Activated CD8-positive, alpha-beta memory T cell treated with anti-CD3 and anti-CD28 coated beads, Interleukin-2, amount 10 ng/mL, durations not matched to agents 7 days and 5 days (primary cell): ENCODE measurements at regions not wholly inside any gene's neighbourhood (a gene's known extent, or its start where the extent isn't known, plus 50 kb on each side); places are given as distances from the start of the nearest gene placed in this dataset.

ENCODE experiments used
- ATAC-seq: fragments of 150-1000 bp; cut with Tn5 transposase; one replicate; pipeline ENCODE4 v1.10.0; 2021; ENCODE audit warnings: moderate library complexity
- CTCF ChIA-PET: fragments of 350-600 bp; sonication (Branson Sonifier 250); formaldehyde crosslinking; loops from one replicate; lab custom pipeline; 2021; ENCODE audit warnings: antibody characterized with exemption; lab: Charles Lee
- DNase-seq: peaks from one replicate; pipeline ENCODE4 v3.0.0-alpha.2; 2020
- H3K27ac Mint-ChIP-seq: one replicate; pipeline ENCODE4 v1.8.0; 2021; ENCODE audit warnings: mild to moderate bottlenecking, mixed read lengths
- H3K27me3 Mint-ChIP-seq: one replicate; pipeline ENCODE4 v1.8.0; 2021; ENCODE audit warnings: mixed read lengths
- H3K36me3 Mint-ChIP-seq: one replicate; pipeline ENCODE4 v1.8.0; 2021; ENCODE audit warnings: mild to moderate bottlenecking, mixed read lengths
- H3K4me1 Mint-ChIP-seq: one replicate; pipeline ENCODE4 v1.8.0; 2021; ENCODE audit warnings: mixed read lengths
- H3K4me3 Mint-ChIP-seq: one replicate; pipeline ENCODE4 v1.8.0; 2021; ENCODE audit warnings: mild to moderate bottlenecking, moderate library complexity, mixed read lengths
- H3K9me3 Mint-ChIP-seq: one replicate; pipeline ENCODE4 v1.8.0; 2022; ENCODE audit warnings: low read depth, mixed read lengths

GRCh38 chr3:87046241-87046640, 55.3 kb upstream of the VGLL3 start:
- no peak for DNase-seq
- H3K4me3 Mint-ChIP-seq, result no peak overlapping the region
- H3K36me3 Mint-ChIP-seq, result no peaks in the 10 kb centered on the region
- H3K4me1 Mint-ChIP-seq, result no peaks in the 10 kb centered on the region
- H3K27me3 Mint-ChIP-seq, result no peaks in the 10 kb centered on the region
- ATAC-seq, result no peak
- no peaks in the 10 kb centered on the region for H3K9me3 Mint-ChIP-seq
- H3K27ac Mint-ChIP-seq, result no peak overlapping the region
- CTCF ChIA-PET, result no interaction called here

GRCh38 chr3:87045473-87045872, 54.5 kb upstream of the VGLL3 start:
- H3K36me3 Mint-ChIP-seq, result no peaks in the 10 kb centered on the region
- ATAC-seq, result no peak
- CTCF ChIA-PET, result no interaction called here
- H3K4me1 Mint-ChIP-seq, result no peaks in the 10 kb centered on the region
- H3K27ac Mint-ChIP-seq, result no peak overlapping the region
- no peaks in the 10 kb centered on the region for H3K27me3 Mint-ChIP-seq
- H3K9me3 Mint-ChIP-seq, result no peaks in the 10 kb centered on the region
- no peak overlapping the region for H3K4me3 Mint-ChIP-seq
- no peak for DNase-seq

GRCh38 chr3:87044846-87045245, 53.9 kb upstream of the VGLL3 start:
- CTCF ChIA-PET, result no interaction called here

GRCh38 chr3:87044409-87044808, 53.5 kb upstream of the VGLL3 start:
- Mint-ChIP-seq H3K4me1 (no peaks in the 10 kb centered on the region), H3K4me3 (no peak overlapping the region), H3K27ac (no peak overlapping the region), H3K36me3 (no peaks in the 10 kb centered on the region), H3K27me3 (no peaks in the 10 kb centered on the region), H3K9me3 (no peaks in the 10 kb centered on the region)
- ATAC-seq (no peak), DNase-seq (no peak)
- CTCF ChIA-PET, result no interaction called here

More at GRCh38 chr3:87044846-87045245, 53.9 kb upstream of the VGLL3 start:
- Mint-ChIP-seq H3K4me1 (no peaks in the 10 kb centered on the region), H3K9me3 (no peaks in the 10 kb centered on the region), H3K4me3 (no peak overlapping the region), H3K27me3 (no peaks in the 10 kb centered on the region), H3K27ac (no peak overlapping the region), H3K36me3 (no peaks in the 10 kb centered on the region)
- DNase-seq, result no peak
- ATAC-seq, result no peak

GRCh38 chr3:87041191-87041590, 50.2 kb upstream of the VGLL3 start:
- H3K27me3 Mint-ChIP-seq, result no peaks in the 10 kb centered on the region
- H3K4me3 Mint-ChIP-seq, result no peak overlapping the region
- no peak for DNase-seq
- CTCF ChIA-PET, result no interaction called here
- no peak overlapping the region for H3K27ac Mint-ChIP-seq
- H3K36me3 Mint-ChIP-seq, result no peaks in the 10 kb centered on the region
- ATAC-seq, result no peak
- no peaks in the 10 kb centered on the region for H3K9me3 Mint-ChIP-seq
- H3K4me1 Mint-ChIP-seq, result no peaks in the 10 kb centered on the region
